ENCODE measurements at regions not wholly inside any gene's neighbourhood (a gene's known extent, or its start where the extent isn't known, plus 50 kb on each side); places are given as distances from the start of the nearest gene placed in this dataset.

DNA sequence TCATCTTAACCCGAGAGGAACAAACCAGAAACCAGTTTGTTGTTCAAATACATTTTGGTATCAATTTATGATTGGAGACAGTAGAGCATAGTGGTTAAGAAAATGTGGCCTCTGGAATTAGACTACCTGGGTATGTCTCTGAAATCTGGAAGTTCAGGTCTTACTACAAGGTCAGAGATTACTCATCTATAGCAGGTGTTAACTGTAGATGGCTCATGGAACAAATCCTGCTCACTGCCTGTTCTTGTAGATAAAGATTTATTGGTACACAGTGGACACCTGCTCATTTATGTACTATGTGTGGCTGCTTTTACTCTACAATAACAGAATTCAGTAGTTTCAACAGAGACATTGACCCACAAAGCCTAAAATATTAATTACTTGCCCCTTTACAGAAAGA lies 413.3 kb downstream of the CNTN6 start:
- no peaks in the 10 kb centered on the region for H3K36me3 ChIP-seq
- no peaks in the 10 kb centered on the region for H3K9me3 ChIP-seq
- DNase-seq (ENCODE audit: low spot score) (no peak), ATAC-seq (ENCODE audit: insufficient number of reproducible peaks, low FRiP score, low read depth) (no peak)
- H3K4me1 ChIP-seq (ENCODE audit: control insufficient read depth in 1 of 2, low read depth in 2 of 2), result no peaks in the 10 kb centered on the region
- TF ChIP-seq, protein P1, sequence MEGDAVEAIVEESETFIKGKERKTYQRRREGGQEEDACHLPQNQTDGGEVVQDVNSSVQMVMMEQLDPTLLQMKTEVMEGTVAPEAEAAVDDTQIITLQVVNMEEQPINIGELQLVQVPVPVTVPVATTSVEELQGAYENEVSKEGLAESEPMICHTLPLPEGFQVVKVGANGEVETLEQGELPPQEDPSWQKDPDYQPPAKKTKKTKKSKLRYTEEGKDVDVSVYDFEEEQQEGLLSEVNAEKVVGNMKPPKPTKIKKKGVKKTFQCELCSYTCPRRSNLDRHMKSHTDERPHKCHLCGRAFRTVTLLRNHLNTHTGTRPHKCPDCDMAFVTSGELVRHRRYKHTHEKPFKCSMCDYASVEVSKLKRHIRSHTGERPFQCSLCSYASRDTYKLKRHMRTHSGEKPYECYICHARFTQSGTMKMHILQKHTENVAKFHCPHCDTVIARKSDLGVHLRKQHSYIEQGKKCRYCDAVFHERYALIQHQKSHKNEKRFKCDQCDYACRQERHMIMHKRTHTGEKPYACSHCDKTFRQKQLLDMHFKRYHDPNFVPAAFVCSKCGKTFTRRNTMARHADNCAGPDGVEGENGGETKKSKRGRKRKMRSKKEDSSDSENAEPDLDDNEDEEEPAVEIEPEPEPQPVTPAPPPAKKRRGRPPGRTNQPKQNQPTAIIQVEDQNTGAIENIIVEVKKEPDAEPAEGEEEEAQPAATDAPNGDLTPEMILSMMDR (IDR thresholded peaks at IDR 0.05), result no peak
- H3K27ac ChIP-seq, result no peak overlapping the region
- H3K27me3 ChIP-seq (replicated peaks; ENCODE audit: insufficient read depth), result no peaks in the 10 kb centered on the region
- H3K4me3 ChIP-seq, result no peak overlapping the region

DNA sequence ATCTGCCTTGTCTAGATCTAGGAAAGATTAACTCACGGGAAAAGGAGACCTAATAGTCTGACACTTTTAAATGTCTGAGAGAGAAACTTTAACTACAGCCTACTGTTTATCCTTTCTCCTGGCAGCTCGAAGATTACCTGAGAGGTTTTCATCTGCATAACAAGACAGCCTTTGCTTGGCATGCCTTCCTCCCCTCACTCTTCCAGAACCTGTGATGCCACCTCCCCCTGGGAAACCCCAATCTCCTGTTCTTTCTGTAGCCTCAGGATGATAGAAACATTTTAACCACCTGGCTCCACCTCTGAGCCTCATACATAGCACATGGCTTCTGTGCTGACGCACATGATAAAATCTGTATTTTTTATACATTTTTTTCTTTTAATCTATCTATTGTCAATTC lies 420.8 kb downstream of the CNTN6 start:
- Histone ChIP-seq H3K4me3 (no peak overlapping the region), H3K4me1 (ENCODE audit: control insufficient read depth in 1 of 2, low read depth in 2 of 2) (no peaks in the 10 kb centered on the region), H3K36me3 (no peaks in the 10 kb centered on the region), H3K27ac (no peak overlapping the region), H3K9me3 (no peaks in the 10 kb centered on the region), H3K27me3 (replicated peaks; ENCODE audit: insufficient read depth) (no peaks in the 10 kb centered on the region)
- ATAC-seq (ENCODE audit: insufficient number of reproducible peaks, low FRiP score, low read depth), result no peak
- TF ChIP-seq, protein P1 (IDR thresholded peaks at IDR 0.05), result no peak
- no peak for DNase-seq (ENCODE audit: low spot score)

DNA sequence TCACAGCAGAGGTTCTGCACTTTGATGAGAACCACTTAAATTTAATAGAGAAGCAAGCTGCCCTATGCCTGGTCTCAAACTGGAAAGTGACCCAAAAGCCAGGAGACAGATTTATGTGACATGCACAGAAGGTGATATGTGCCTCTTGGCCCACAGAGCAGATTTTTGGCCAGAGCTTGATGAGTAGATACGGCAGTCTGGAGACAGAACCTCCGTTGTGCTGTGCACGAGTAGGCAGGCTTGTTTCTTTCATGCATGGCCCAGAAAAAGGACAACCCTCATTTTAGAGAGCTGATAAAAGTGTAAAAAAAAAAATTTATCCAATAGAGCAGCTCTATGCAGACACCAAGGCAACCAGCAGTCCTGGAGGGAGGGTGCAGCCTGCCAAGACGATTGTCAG lies 423.1 kb downstream of the CNTN6 start:
- ATAC-seq (ENCODE audit: insufficient number of reproducible peaks, low FRiP score, low read depth) (no peak), DNase-seq (ENCODE audit: low spot score) (no peak)
- Histone ChIP-seq H3K4me1 (ENCODE audit: control insufficient read depth in 1 of 2, low read depth in 2 of 2) (no peaks in the 10 kb centered on the region), H3K9me3 (no peaks in the 10 kb centered on the region), H3K27ac (no peak overlapping the region), H3K4me3 (no peak overlapping the region), H3K27me3 (replicated peaks; ENCODE audit: insufficient read depth) (no peaks in the 10 kb centered on the region), H3K36me3 (no peaks in the 10 kb centered on the region)
- TF ChIP-seq, protein P1 (IDR thresholded peaks at IDR 0.05), result no peak

DNA sequence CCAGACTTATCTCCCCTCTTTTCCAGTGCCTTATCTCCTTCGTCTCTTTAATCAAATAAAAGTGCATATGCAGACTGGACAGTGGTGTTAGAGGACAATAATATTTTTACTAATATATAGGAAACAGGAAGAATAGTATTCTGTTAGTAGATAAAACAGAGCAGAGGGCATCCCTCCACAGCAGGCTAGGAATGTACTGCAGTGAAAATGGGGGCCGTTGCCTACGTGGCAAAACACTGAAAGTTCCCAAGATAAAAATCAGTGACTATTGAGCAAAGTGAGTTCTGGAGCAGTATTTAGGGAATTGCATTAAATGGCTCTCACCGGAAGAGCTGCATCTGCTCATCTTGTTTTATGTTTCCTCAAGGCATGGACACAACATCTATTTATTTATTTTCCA lies 435.0 kb downstream of the CNTN6 start:
- ATAC-seq (ENCODE audit: insufficient number of reproducible peaks, low FRiP score, low read depth) (no peak), DNase-seq (ENCODE audit: low spot score) (no peak)
- Histone ChIP-seq H3K4me1 (ENCODE audit: control insufficient read depth in 1 of 2, low read depth in 2 of 2) (peaks cover 7 to 8% of the 10 kb centered on the region in 2 donors), H3K27me3 (replicated peaks; ENCODE audit: insufficient read depth) (no peaks in the 10 kb centered on the region), H3K4me3 (no peak overlapping the region), H3K36me3 (no peaks in the 10 kb centered on the region), H3K27ac (no peak overlapping the region), H3K9me3 (no peaks in the 10 kb centered on the region)
- TF ChIP-seq, protein P1 (IDR thresholded peaks at IDR 0.05), result no peak

DNA sequence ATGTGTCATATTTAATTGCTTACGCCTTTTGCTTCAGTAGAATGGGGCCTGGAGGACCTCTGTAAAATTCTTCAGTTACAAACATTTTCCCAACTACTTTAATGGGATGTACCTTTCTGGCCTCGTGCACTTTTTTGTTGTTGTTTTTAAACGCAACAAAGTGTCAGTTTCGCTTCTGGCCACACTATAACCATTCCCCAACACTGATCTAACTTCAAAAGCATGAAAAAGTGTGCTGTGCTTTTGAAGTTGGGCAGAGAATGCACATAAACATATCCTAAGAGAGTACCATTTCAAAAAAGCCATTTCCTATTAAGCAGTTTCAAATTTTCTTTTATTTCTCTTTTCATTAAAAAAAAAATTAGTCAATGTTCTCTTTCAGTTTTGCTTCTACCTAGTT lies 435.8 kb downstream of the CNTN6 start:
- Histone ChIP-seq H3K36me3 (no peaks in the 10 kb centered on the region), H3K4me1 (ENCODE audit: control insufficient read depth in 1 of 2, low read depth in 2 of 2) (peaks cover 7 to 8% of the 10 kb centered on the region in 2 donors), H3K9me3 (no peaks in the 10 kb centered on the region), H3K27ac (no peak overlapping the region), H3K27me3 (replicated peaks; ENCODE audit: insufficient read depth) (no peaks in the 10 kb centered on the region), H3K4me3 (no peak overlapping the region)
- TF ChIP-seq, protein P1 (IDR thresholded peaks at IDR 0.05), result no peak
- DNase-seq (ENCODE audit: low spot score) (no peak), ATAC-seq (ENCODE audit: insufficient number of reproducible peaks, low FRiP score, low read depth) (no peak)

Data from thoracic aorta (tissue), 2 donors.